HFF-Myc (cell line): ENCODE measurements at regions not wholly inside any gene's neighbourhood (a gene's known extent, or its start where the extent isn't known, plus 50 kb on each side); places are given as distances from the start of the nearest gene placed in this dataset.
A peak's percentile ranks its signal among the peaks of the same experiment; 100 is the strongest.

Source experiments
- DNase-seq: peaks from one replicate; pipeline ENCODE4 v3.0.0-alpha.2; 2011; ENCODE audit warnings: low read depth; ENCODE audit errors: extremely low read depth
- H3K4me3 ChIP-seq: replicated peaks from 2 replicates; pipeline ENCODE4 v1.5.1; 2011; ENCODE audit warnings: low read depth, mild to moderate bottlenecking, control low read depth, low read length
- TF ChIP-seq, protein P1 (sequence below): IDR thresholded peaks from 2 replicates; pipeline ENCODE4 v1.5.1; 2012; ENCODE audit warnings: mild to moderate bottlenecking, low read depth, low read length, control low read depth; ENCODE audit errors: missing control alignments

DNA sequence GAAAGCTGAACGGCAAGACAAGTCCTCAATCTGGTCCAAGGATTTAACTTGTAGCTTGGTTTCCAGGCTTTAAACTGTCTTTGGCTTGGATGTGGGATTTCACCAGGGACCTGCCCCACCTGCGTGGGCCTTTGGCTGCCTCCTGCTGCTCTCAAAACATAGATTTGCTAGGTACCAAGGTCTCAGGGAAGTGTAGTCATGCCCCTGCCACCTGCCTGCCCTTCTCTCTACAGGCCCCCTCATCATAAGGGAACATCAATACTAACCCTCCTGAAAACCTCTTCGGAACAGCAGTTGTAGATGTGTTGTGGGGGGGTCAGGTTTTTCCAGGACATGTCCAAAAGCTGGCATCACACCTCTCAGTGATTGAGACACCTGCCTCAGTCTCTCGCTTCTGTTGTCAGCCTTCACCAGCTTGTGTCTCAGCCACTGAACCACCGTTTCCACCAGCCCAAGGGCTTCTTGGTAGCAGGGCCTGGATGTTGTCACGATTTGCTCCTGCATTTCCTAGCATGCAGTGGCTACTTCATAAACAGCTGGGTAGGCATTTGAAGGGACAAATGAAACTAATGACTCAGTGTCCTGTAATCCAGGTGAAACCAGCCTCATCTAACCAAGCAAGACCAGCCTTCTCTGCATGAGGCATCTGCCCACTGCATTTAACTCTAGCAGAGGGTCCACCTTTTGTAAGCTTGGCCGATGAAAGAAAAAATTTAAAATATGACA is 141.6 kb upstream of the THBS2 start:
- no peak for DNase-seq
- H3K4me3 ChIP-seq = no peak overlapping the region
- TF ChIP-seq, protein P1, sequence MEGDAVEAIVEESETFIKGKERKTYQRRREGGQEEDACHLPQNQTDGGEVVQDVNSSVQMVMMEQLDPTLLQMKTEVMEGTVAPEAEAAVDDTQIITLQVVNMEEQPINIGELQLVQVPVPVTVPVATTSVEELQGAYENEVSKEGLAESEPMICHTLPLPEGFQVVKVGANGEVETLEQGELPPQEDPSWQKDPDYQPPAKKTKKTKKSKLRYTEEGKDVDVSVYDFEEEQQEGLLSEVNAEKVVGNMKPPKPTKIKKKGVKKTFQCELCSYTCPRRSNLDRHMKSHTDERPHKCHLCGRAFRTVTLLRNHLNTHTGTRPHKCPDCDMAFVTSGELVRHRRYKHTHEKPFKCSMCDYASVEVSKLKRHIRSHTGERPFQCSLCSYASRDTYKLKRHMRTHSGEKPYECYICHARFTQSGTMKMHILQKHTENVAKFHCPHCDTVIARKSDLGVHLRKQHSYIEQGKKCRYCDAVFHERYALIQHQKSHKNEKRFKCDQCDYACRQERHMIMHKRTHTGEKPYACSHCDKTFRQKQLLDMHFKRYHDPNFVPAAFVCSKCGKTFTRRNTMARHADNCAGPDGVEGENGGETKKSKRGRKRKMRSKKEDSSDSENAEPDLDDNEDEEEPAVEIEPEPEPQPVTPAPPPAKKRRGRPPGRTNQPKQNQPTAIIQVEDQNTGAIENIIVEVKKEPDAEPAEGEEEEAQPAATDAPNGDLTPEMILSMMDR = no peak

DNA sequence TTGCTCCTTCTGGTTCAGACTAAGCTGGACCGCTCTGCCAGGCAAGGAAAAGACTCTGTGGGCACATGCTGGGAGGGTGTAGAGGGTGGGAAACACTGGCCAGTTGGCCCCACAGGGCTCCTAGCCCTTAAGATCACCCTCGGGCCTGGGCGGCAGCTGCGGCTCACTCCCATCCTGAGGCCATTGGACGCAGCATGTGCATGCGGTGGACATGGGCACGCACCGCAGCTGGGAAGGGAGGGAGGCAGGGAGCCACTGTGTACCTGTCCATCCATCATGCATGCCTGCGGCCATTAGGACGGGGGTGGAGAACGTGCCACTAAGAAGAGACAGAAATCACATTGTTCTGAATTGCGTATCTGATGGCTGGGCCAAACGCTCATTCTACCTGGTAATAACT is 140.1 kb upstream of the THBS2 start:
- no peak for DNase-seq
- no peak overlapping the region for H3K4me3 ChIP-seq
- TF ChIP-seq, protein P1 = no peak

DNA sequence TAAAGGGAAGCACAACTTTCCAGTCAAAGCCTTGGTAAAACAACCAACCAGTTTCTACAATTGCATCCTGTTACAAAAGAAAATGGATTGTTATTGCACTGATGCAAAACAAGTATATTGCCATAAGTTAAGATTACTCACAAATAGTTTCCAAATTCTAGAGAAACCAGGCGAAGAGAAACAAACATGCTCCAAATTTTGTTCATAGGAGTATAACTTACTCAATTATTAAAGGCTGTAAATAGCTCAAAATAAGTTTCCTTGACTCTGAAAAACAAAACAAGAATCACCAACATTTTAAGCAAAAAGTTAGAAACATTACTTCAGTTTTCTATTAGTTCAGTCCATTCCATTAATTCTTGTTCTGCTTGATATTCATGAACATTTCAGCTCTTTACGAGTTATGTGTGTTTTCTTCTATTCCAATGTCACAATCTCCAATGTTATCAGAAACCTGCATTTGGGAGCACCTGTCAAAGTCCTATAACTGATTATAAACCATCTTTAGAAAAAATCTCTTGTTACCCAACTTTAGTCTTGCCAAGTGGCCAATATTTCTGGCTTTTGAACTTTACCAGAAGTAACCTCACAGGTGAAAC is 137.9 kb upstream of the THBS2 start:
- DNase-seq = no peak
- TF ChIP-seq, protein P1 = no peak
- H3K4me3 ChIP-seq = no peak overlapping the region

DNA sequence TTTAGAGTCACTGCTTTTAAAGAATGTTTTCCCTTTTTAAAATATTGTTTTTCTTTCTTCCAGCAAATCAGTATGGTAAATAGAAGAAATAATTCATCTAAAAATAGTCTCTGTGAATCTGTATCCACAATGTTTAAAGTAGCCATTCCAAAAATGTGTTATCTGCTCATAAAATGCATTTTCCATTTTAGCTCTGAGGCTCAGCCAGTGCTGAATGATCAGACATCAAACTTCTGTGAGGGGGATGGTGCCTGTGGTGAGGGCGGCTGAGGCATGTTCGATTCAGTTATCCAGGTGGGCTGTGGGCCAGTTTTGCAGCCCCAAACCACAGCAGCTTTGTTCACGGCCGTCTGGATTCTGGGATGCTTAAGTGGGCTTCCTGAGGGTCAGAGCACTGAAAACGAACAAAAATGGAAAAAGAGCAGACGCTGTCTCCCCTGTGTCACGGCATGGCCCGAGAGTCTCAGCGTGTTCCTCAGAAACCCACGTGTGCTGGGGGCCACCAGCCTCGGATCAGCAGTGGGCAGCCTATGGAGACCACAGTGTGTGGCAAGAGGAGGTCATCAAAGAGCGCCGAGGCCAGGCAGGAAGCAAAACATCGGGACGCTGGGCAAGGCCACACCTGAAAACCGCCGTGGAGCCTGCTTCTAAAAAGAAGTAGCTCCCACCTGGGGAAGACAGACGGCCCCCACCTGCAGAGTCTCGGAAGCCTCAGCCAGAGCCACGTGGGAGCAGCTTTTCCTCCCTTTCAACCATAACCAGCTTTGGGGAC is 134.9 kb upstream of the THBS2 start:
- no peak overlapping the region for H3K4me3 ChIP-seq
- DNase-seq = no peak
- TF ChIP-seq, protein P1 = no peak

GRCh38 chr6:169387809-169388383 is 134.2 kb upstream of the THBS2 start:
- no peak overlapping the region for H3K4me3 ChIP-seq
- TF ChIP-seq, protein P1 = no peak
- no peak for DNase-seq

DNA sequence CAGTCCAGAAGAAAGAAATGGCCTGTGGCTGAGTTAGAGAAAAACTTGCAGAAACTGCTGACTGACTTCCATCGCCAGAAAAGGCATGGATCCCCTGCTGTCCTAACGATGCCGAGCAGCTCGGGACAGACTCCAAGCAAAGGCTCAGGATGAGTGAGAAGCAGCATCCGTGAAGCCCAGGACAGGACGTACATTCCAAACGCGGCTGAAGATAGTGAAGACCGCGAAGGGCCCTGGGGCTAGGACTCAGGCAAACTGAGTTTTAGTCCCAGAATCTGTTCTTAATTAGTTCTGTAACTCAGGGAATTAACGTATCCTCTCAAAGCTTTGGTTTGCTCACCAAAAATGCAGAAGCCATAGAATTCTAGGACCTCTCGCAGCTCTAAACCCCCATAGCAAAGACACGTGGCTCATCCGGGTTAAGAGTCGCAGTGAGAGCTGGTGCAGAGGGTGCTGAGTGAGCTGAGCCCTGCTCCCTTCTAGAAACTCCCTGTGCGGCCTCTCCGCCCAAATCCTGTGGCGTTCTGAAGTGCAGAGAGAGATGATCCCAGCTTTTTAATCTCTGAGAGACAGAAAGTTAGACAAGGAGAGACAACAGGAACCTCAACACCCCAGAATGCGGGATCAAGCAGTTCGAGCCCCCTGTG is 132.9 kb upstream of the THBS2 start:
- TF ChIP-seq, protein P1 = no peak
- DNase-seq = peak; percentile 54
- no peak overlapping the region for H3K4me3 ChIP-seq
